C1 segment of cervical spinal cord (tissue), 14 donors: ENCODE measurements at regions not wholly inside any gene's neighbourhood (a gene's known extent, or its start where the extent isn't known, plus 50 kb on each side); places are given as distances from the start of the nearest gene placed in this dataset.
"Not testable (repeated sequence)": the region's sequence is repeated elsewhere in the genome, so short reads cannot be mapped to it uniquely, and the experiment has no call there.

Experiments
- DNase-seq, 14 donors: peaks; one replicate each; lab custom pipeline; 2025; lab: John Stamatoyannopoulos, UW

GRCh38 chr16:21422824-21423223 lies 144.7 kb upstream of the CRYM start:
- not testable (repeated sequence) for DNase-seq

DNA sequence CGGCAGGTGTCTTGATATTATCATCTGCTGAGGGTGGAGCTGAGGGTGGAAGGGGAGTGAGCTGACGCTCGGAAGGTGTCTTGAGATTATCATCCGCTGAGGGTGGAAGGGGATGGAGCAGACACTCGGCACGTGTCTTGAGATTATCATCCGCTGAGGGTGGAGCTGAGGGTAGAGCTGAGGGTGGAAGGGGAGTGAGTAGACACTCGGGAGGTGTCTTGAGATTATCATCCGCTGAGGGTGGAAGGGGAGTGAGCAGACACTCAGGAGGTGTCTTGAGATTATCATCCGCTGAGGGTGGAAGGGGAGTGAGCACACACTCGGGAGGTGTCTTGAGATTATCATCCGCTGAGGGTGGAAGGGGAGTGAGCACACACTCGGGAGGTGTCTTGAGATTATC lies 126.6 kb upstream of the CRYM start:
- DNase-seq = not testable (repeated sequence)

- DNase-seq = not testable (repeated sequence)
Measured at GRCh38 chr16:21397866-21398265, 119.8 kb upstream of the CRYM start.

DNA sequence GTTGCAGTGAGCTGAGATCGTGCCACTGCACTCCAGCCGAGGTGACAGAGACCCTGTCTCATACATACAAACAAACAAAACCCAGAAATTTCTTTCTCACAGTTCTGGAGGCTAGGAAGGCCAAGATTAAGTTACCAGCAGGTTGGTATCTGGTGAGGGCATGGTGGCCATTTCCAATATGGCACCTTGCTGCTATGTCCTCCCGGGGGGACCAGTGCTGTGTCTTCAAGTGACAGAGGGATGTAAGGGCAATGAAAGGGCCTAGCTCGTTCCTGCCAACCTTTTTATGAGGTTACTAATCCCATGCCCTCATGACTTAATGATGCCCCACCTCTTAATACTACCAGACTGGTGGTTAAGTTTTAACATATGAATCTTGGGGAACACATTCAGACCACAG lies 118.5 kb upstream of the CRYM start:
- DNase-seq = not testable (repeated sequence)

- DNase-seq = not testable (repeated sequence)
Measured at GRCh38 chr16:21390634-21391033, 112.5 kb upstream of the CRYM start.

DNA sequence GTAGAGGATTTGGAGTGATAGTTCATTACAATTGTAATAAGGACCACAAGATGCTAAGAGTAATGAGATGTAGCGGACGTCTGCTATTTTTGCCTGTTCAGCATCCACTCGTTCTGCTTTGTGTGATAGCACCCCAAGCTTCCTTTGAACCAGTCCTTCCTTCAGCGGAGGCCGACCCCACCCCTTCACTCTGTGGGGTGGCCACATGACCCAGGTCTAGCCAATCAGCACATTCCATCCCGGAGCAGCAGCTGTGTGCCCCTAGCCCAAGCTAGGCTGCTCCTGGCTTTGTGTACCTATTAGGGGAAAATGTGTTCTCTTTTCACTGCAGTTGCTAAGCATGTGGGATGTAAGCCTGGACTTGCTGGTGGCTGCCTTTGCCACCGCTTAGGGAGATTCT lies 111.8 kb upstream of the CRYM start:
- not testable (repeated sequence) for DNase-seq

DNA sequence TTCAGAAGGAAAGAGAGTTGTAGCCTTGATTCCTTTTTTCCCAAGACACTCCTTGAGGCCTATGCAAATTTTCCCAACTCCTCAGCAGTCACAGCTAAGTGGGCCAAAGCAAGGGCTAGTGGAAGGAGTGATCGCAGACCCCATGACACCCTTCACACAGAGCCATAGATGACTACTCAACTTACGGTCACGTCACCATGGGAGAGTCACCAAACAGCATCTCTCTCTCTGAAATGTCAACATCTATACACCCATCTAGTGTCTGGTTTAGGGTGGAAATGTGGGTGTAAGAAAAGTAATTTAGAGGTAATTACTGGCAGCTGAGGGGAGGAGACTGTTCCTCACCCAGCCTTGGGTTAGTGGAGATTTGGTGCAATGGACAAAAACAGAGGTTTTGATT lies 109.7 kb upstream of the CRYM start:
- DNase-seq = not testable (repeated sequence)

DNA sequence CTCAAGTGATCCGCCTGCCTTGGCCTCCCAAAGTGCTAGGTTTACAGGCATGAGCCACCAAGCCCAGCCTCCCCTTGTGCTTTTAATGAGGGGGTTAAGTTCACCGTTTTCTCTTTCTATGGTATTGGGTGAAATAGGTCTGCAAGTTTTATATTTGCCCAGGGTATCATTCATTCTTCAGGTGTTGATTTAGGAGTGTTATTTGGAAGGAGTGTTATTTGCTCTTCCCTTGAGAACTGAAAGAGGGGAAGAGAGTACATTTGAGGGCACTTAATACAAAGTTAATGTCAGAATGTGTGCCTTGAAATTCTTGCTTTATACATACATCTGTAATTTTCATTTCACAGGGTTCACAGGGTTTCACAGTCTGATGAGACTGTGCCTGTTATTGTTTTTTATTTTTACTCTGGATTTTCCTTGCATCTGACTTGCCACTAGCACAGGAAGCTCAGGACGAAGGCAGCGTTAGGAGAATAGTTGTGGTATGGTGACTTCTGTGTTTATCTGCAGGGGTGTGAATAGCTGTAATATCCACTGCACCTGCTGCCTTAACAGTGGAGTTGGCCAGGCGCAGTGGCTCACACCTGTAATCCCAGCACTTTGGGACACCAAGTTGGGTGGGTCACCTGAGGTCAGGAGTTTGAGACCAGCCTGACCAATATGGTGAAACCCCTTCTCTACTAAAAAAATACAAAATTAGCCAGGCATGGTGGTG lies 108.3 kb upstream of the CRYM start:
- not testable (repeated sequence) for DNase-seq

DNA sequence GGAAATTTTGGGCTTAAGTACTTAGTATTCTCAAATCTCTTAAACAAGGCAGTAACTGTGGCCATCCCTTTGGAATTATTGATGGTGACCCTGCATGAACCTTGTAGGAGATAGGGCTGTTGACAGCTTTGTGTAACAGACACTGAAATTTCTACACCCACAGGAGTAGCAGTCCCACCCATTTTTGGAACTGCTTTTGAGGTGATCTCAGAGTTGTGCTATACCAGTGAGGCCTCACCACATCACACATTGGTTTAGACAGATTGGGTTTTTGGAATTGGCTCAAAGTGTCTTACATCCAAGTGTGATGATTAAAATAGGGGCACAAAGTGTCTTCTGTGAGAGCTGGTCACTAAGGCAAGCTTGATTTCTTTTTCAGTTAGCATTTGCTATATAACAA lies 105.6 kb upstream of the CRYM start:
- not testable (repeated sequence) for DNase-seq

DNA sequence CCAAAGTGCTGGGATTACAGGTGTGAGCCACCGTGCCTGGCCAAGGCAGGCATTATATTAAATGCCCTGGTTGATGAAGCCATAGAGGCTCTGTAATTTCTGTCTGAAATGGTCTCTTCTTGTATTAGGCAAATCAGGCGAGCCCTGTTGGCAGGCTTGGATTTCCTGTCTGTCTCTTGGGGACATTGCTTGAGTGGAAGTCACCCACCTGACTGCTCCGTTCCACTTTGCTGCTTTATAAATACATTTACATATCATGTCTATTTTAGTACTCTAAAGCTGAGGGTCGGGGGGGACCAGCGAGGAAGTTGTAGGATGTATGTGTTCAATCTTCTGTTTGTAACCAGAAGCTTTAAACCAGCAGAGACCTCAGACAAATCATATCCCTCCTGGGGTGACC lies 101.6 kb upstream of the CRYM start:
- DNase-seq = not testable (repeated sequence)

GRCh38 chr16:21376196-21376899 lies 98.3 kb upstream of the CRYM start:
- not testable (repeated sequence) for DNase-seq

DNA sequence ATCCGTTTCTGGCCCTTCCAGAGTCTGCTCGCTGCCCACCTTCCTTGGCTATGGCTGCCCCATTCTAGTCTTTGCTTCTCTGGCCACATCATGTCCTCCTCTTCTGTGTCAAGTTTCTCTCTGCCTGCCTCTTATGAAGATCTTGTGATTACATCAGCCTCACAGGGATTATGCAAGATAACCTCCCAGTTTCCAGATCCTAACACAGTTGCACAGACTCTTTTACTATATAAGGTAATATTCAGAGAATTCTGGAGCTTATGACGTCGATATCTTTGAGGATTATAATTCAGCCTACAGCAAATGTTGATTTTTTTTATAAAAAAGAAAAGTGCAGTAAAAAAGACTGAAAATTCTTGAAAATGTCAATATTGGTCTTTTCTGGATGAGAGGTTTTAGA lies 97.2 kb upstream of the CRYM start:
- not testable (repeated sequence) for DNase-seq

DNA sequence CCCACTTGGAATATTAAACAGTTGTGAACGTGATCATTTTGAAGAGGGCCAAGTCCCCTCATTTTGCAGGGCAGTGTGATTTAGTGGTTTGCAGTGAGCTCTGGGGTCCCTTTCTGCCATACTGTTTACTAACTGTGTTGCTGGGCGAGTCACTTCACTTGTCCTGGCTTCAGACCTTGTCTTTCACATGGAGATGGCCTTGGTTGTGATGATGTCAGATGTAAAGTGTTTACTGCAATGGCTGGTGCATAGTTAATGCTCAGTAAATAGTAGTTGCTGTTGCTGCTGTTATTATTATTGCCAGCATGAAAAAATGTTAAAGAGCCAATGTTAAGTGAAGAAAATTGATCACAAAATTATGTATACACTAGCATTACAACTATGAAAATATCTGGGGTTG lies 95.4 kb upstream of the CRYM start:
- DNase-seq = not testable (repeated sequence)

- not testable (repeated sequence) for DNase-seq
Measured at GRCh38 chr16:21372862-21373261, 94.8 kb upstream of the CRYM start.

DNA sequence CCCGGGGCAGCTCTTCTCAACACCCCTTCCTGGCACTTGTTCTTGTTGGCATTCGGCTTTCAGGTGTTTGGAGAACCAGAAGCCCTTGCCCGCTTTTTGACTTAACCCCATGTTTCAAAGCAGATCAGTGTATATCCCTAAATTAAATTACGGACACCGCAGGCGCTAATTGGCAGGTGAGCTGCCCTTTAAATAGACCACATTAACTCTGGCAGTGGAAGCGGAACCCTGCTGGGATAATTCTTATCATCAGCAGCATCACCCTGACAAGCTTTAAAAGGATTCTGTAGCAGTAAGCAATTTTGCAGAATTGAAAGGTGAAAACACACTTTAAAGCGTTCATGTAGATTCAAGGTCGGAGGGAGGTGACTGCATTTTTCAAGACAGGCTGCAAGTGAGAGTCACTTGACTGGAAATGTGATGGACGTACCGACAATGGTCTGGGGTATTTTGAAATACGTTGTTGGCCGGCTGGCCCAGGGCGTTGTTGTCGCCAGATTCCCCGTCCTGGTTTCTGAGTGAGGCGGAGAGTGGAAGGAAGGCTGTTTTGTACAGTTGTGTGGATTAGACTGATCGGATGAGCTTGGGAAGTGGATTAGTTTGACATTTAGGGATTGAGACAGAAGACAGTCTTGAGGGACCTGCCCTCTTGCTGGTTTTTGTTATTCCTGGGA lies 94.2 kb upstream of the CRYM start:
- not testable (repeated sequence) for DNase-seq

GRCh38 chr16:21370791-21371190 lies 92.7 kb upstream of the CRYM start:
- DNase-seq = not testable (repeated sequence)

DNA sequence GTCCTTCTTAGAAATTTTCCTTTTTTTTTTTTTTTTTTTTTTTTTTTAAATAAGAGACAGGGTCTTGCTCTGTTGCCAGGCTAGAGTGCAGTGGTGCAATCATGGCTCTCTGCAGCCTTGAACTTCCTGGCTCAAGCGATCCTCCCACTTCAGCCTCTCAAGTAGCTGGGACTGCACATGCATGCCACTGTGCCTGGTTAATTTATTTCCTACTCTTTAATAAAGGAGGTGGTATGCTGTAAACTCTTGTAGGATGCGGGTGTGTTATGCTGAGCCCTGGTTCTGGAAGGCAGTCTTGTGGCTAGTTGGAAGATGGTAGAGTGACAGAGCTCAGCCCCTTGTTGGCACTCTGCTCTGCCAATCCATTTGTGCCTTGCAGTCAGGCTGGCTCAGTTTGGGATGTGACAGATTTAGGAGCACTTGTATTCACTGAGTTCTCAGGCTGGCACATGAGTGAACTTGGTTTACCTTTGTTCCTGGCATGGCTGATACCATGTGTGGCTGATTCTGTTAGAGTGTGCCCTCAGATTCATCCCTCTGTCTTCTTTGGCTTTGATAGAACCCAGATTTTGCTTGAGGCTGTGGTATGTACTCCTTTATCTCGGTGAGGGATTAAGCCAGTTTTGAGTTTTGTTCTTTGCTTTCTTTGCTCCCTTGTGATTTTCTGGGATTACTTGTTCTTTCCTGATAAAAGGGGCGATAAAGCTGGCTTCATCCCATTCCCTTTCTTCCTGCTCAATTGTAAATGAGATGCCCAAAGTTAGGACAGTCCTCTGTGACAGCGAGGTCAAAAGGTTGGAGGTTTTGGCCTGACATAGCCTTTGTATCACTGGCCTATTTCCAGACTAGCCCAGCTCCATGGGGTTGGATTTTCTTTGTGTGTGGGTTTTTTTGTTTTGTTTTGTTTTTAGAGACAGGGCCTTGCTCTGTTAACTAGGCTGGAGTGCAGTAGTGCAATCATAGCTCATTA lies 91.2 kb upstream of the CRYM start:
- DNase-seq = not testable (repeated sequence)

DNA sequence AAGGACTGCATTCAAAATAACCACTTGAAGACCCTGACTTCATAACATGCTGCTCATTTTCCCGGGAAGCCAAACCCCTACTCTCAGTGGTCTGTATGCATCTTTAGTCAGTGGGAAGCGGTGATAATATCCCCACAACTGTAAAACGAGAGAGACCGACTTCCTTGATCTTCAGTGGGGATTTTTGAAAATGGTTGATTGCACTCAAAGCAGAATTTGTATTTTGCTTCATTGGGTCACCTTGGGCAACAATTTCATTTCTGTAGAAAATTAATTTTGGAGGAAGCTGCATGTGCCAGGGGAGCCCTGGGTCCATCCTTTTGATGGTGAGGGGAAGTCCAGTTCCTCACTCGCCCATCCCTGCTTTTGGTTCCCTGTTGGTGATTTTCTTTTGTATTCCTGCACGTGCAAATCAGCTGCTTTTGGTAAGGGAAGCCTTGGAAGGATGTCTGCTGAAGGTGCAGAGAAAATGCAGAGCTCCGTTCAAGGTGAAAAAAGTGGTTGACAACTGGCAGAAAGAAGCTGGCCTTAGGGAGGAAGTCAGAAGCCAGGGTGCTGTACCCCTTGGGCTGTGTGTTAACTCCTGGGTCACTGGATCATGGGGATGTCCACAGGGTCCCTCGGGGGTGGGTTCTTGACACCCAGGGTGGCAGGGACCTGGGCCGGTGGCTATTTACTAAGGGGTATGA lies 89.8 kb upstream of the CRYM start:
- DNase-seq = not testable (repeated sequence)

- DNase-seq = not testable (repeated sequence)
Measured at GRCh38 chr16:21366998-21367397, 88.9 kb upstream of the CRYM start.

GRCh38 chr16:21365541-21365940 lies 87.5 kb upstream of the CRYM start:
- not testable (repeated sequence) for DNase-seq
